CD4-positive, alpha-beta T cell (primary cell): ENCODE measurements at regions not wholly inside any gene's neighbourhood (a gene's known extent, or its start where the extent isn't known, plus 50 kb on each side); places are given as distances from the start of the nearest gene placed in this dataset.
"Not testable (repeated sequence)": the region's sequence is repeated elsewhere in the genome, so short reads cannot be mapped to it uniquely, and the experiment has no call there.

Experiments used
- ATAC-seq: fragments of 200-7000 bp; cut with Tn5 transposase; one replicate; pipeline ENCODE4 v1.10.0; 2022; ENCODE audit warnings: mild to moderate bottlenecking; ENCODE audit not compliant: poor library complexity
- CTCF ChIA-PET: fragments of 350-600 bp; sonication (Branson Sonifier 250); formaldehyde crosslinking; loops from one replicate; lab custom pipeline; 2021; ENCODE audit warnings: antibody characterized with exemption, inconsistent platforms; lab: Charles Lee
- POLR2A ChIA-PET: fragments of 350-600 bp; sonication (Branson Sonifier 250); formaldehyde crosslinking; loops from one replicate; lab custom pipeline; 2021; ENCODE audit warnings: antibody characterized with exemption, inconsistent platforms; lab: Charles Lee
- DNase-seq, 14 experiments: peaks; one replicate each; pipeline ENCODE4 v3.0.0-alpha.2; 2013 to 2020; ENCODE audit warnings: mixed read lengths in 2 of 14
- H3K27ac ChIP-seq, 2 donors: one replicate each; pipeline versions ENCODE4 v1.5.1 to v1.7.0; 2013; ENCODE audit warnings: low read length in 2 of 2, low read depth in 1 of 2, mild to moderate bottlenecking in 1 of 2
- H3K27me3 ChIP-seq, 2 experiments: 1 replicate in 1 of 2; 2 replicates in 1 of 2; pipeline versions ENCODE4 v1.6.1 to v1.7.0; 2013; ENCODE audit warnings: low read length in 2 of 2, control low read depth in 1 of 2, mild to moderate bottlenecking in 1 of 2, moderate library complexity in 1 of 2; ENCODE audit not compliant: insufficient read depth in 2 of 2, control insufficient read depth in 1 of 2
- H3K36me3 ChIP-seq: one replicate; pipeline ENCODE4 v1.6.1; 2013; ENCODE audit warnings: low read length, control low read depth; ENCODE audit not compliant: insufficient read depth
- H3K4me1 ChIP-seq: one replicate; pipeline ENCODE4 v1.6.1; 2013; ENCODE audit warnings: low read length, control low read depth; ENCODE audit not compliant: insufficient read depth
- H3K4me3 ChIP-seq: one replicate; pipeline ENCODE4 v1.5.1; 2013; ENCODE audit warnings: mild to moderate bottlenecking, low read length, moderate library complexity
- H3K9me3 ChIP-seq, 2 experiments: 1 replicate in 1 of 2; 2 replicates in 1 of 2; pipeline versions ENCODE4 v1.6.1 to v1.7.0; 2013; ENCODE audit warnings: low read length in 2 of 2, mild to moderate bottlenecking in 2 of 2, control low read depth in 1 of 2, moderate library complexity in 1 of 2; ENCODE audit not compliant: control insufficient read depth in 1 of 2, insufficient read depth in 1 of 2
- H3K27ac Mint-ChIP-seq: one replicate; pipeline ENCODE4 v1.8.0; 2020; ENCODE audit warnings: mixed read lengths
- H3K27me3 Mint-ChIP-seq: one replicate; pipeline ENCODE4 v1.8.0; 2021; ENCODE audit warnings: mixed read lengths
- H3K36me3 Mint-ChIP-seq: one replicate; pipeline ENCODE4 v1.8.0; 2021; ENCODE audit warnings: low read depth, mixed read lengths
- H3K4me1 Mint-ChIP-seq: one replicate; pipeline ENCODE4 v1.8.0; 2021; ENCODE audit warnings: low read depth, mixed read lengths
- H3K4me3 Mint-ChIP-seq: one replicate; pipeline ENCODE4 v1.8.0; 2020; ENCODE audit warnings: mild to moderate bottlenecking, mixed read lengths
- H3K9me3 Mint-ChIP-seq: one replicate; pipeline ENCODE4 v1.8.0; 2020; ENCODE audit warnings: mixed read lengths
- intact Hi-C, 2 experiments: fragments of 100-400 bp; cut with DNase I in 1 of 2; cut with micrococcal nuclease in 1 of 2; formaldehyde crosslinking; loops; one replicate each; pipeline versions ENCODE4 v1.15.1 to v1.9.0; 2023 to 2025; cut with DNase I, micrococcal nuclease
- TF ChIP-seq, protein P1 (sequence below): fragments of 200-600 bp; IDR thresholded peaks from one replicate; pipeline ENCODE4 v1.8.0; 2022; ENCODE audit warnings: antibody characterized with exemption, mild to moderate bottlenecking

DNA sequence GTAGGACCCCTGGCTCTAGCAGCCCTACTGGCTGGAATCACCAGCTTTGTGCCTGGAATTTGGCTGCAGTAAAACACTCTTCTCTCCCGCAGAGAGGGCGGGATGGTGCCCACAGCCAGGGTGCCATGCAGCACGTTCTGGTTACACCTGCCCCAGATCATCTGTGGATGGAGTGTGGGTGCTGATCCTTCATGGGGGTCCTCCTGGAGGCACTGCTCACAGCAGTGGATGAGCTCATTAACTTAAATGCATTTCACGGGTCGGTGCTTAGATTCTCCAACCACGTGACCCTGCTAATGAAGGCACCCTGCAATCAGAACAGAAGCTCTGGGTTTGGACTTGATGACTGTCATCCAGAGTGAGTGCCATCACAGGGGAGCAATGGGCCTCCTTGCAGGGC, 138.6 kb upstream of the AFDN start:
- ChIA-PET CTCF (no interaction called here), POLR2A (no interaction called here)
- DNase-seq (no peak), ATAC-seq (no peak)
- no peak overlapping the region for H3K4me3 Mint-ChIP-seq
- H3K36me3 ChIP-seq = no peaks in the 10 kb centered on the region
- no peak overlapping the region for H3K4me3 ChIP-seq
- H3K9me3 Mint-ChIP-seq = no peaks in the 10 kb centered on the region
- no peak overlapping the region for H3K27ac ChIP-seq
- no peaks in the 10 kb centered on the region for H3K4me1 Mint-ChIP-seq
- peaks cover 51% of the 10 kb centered on the region for H3K27me3 Mint-ChIP-seq
- peaks cover 10 to 16% of the 10 kb centered on the region in 2 experiments for H3K27me3 ChIP-seq
- H3K27ac Mint-ChIP-seq = no peak overlapping the region
- intact Hi-C loops = no loop called here
- TF ChIP-seq, protein P1, sequence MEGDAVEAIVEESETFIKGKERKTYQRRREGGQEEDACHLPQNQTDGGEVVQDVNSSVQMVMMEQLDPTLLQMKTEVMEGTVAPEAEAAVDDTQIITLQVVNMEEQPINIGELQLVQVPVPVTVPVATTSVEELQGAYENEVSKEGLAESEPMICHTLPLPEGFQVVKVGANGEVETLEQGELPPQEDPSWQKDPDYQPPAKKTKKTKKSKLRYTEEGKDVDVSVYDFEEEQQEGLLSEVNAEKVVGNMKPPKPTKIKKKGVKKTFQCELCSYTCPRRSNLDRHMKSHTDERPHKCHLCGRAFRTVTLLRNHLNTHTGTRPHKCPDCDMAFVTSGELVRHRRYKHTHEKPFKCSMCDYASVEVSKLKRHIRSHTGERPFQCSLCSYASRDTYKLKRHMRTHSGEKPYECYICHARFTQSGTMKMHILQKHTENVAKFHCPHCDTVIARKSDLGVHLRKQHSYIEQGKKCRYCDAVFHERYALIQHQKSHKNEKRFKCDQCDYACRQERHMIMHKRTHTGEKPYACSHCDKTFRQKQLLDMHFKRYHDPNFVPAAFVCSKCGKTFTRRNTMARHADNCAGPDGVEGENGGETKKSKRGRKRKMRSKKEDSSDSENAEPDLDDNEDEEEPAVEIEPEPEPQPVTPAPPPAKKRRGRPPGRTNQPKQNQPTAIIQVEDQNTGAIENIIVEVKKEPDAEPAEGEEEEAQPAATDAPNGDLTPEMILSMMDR = no peak
- H3K9me3 ChIP-seq = peaks cover 0 to 13% of the 10 kb centered on the region in 2 experiments
- peaks cover 7% of the 10 kb centered on the region for H3K4me1 ChIP-seq
- no peaks in the 10 kb centered on the region for H3K36me3 Mint-ChIP-seq

GRCh38 chr6:167689278-167689677, 137.4 kb upstream of the AFDN start:
- peaks cover 43% of the 10 kb centered on the region for H3K27me3 Mint-ChIP-seq
- ATAC-seq (no peak), DNase-seq (no peak)
- Histone ChIP-seq H3K27me3 (peaks cover 10 to 13% of the 10 kb centered on the region in 2 experiments), H3K27ac (no peak overlapping the region), H3K4me3 (no peak overlapping the region), H3K9me3 (peaks cover 0 to 13% of the 10 kb centered on the region in 2 experiments), H3K4me1 (peaks cover 7% of the 10 kb centered on the region), H3K36me3 (no peaks in the 10 kb centered on the region)
- no peak overlapping the region for H3K4me3 Mint-ChIP-seq
- no peaks in the 10 kb centered on the region for H3K4me1 Mint-ChIP-seq
- H3K36me3 Mint-ChIP-seq = no peaks in the 10 kb centered on the region
- CTCF ChIA-PET = no interaction called here
- H3K9me3 Mint-ChIP-seq = no peaks in the 10 kb centered on the region
- no peak overlapping the region for H3K27ac Mint-ChIP-seq
- POLR2A ChIA-PET = no interaction called here
- intact Hi-C loops = no loop called here
- TF ChIP-seq, protein P1 = no peak

GRCh38 chr6:167689751-167690150, 137.0 kb upstream of the AFDN start:
- TF ChIP-seq, protein P1 = no peak
- CTCF ChIA-PET = no interaction called here
- intact Hi-C loops = no loop called here
- no peaks in the 10 kb centered on the region for H3K36me3 ChIP-seq
- peaks cover 8 to 12% of the 10 kb centered on the region in 2 experiments for H3K27me3 ChIP-seq
- ATAC-seq = no peak
- H3K27ac Mint-ChIP-seq = no peak overlapping the region
- no peak overlapping the region for H3K27ac ChIP-seq
- peaks cover 0 to 13% of the 10 kb centered on the region in 2 experiments for H3K9me3 ChIP-seq
- no peaks in the 10 kb centered on the region for H3K36me3 Mint-ChIP-seq
- peaks cover 7% of the 10 kb centered on the region for H3K4me1 ChIP-seq
- no peak overlapping the region for H3K4me3 ChIP-seq
- peaks cover 41% of the 10 kb centered on the region for H3K27me3 Mint-ChIP-seq
- no peak for DNase-seq
- POLR2A ChIA-PET = no interaction called here
- H3K4me1 Mint-ChIP-seq = no peaks in the 10 kb centered on the region
- no peak overlapping the region for H3K4me3 Mint-ChIP-seq
- H3K9me3 Mint-ChIP-seq = no peaks in the 10 kb centered on the region

DNA sequence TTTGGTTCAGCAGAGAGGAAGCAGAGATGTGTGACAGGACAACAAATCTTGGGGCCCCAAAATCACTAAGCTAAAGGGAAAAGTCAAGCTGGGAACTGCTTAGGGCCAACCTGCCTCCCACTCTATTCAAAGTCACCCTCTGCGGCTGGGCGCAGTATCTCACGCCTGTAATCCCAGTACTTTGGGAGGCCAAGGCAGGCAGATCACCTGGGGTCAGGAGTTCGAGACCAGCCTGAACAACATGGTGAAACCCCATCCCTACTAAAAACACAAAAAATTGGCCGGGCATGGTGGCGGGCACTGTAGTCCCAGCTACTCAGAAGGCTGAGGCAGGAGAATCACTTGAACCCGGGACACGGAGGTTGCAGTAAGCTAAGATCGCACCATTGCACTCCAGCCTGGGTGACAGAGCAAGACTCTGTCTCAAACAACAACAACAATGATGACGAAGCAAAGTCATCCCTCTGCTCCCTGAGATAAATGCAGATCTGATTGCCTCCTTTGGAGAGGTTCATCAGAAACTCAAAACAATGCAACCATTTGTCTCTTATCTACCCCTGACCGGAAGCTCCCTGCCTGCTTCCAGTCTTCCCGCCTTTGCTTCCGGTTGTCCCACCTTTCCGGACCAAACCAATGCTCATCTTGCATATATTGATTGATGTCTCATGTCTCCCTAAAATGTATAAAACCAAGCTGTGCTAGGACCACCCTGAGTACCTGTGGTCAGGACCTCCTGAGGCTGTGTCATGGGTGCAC, 136.4 kb upstream of the AFDN start:
- H3K4me1 ChIP-seq, DNase-seq, intact Hi-C loops, H3K9me3 Mint-ChIP-seq, H3K27ac Mint-ChIP-seq, POLR2A ChIA-PET, H3K4me1 Mint-ChIP-seq, H3K27ac ChIP-seq, H3K4me3 ChIP-seq, H3K4me3 Mint-ChIP-seq, H3K27me3 ChIP-seq, H3K36me3 Mint-ChIP-seq, H3K36me3 ChIP-seq, ATAC-seq, CTCF ChIA-PET: not testable (repeated sequence)
- H3K9me3 ChIP-seq = peaks cover 0 to 13% of the 10 kb centered on the region in 2 experiments
- peaks cover 40% of the 10 kb centered on the region for H3K27me3 Mint-ChIP-seq
